GM12874 (cell line): ENCODE measurements at regions not wholly inside any gene's neighbourhood (a gene's known extent, or its start where the extent isn't known, plus 50 kb on each side); places are given as distances from the start of the nearest gene placed in this dataset.

Source experiments
- TF ChIP-seq, protein P1 (sequence below): IDR thresholded peaks from 2 replicates; pipeline ENCODE4 v1.5.1; 2011; ENCODE audit warnings: low read depth, mild to moderate bottlenecking, control low read depth, low read length, moderate library complexity; ENCODE audit not compliant: insufficient read depth

DNA sequence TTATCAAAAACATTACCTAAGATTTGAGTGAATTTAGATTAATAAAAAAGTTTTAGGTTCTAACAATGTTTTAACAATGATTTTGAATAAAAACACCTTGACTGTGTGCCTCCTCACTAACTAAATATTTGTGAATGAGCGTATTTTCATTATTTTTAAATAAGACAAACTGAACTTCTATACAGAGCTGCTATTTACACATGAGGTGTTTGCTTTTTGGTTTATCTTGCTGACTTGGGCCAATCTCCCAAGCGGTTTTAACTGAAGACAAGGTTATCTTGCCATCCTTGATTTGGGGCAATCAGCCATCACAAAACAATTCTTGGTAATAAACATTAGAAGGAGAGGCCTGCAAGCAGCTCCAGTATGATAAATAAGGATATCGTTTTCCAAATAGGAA, 108.2 kb upstream of the NRIP1 start:
- TF ChIP-seq, protein P1, sequence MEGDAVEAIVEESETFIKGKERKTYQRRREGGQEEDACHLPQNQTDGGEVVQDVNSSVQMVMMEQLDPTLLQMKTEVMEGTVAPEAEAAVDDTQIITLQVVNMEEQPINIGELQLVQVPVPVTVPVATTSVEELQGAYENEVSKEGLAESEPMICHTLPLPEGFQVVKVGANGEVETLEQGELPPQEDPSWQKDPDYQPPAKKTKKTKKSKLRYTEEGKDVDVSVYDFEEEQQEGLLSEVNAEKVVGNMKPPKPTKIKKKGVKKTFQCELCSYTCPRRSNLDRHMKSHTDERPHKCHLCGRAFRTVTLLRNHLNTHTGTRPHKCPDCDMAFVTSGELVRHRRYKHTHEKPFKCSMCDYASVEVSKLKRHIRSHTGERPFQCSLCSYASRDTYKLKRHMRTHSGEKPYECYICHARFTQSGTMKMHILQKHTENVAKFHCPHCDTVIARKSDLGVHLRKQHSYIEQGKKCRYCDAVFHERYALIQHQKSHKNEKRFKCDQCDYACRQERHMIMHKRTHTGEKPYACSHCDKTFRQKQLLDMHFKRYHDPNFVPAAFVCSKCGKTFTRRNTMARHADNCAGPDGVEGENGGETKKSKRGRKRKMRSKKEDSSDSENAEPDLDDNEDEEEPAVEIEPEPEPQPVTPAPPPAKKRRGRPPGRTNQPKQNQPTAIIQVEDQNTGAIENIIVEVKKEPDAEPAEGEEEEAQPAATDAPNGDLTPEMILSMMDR = no peak

DNA sequence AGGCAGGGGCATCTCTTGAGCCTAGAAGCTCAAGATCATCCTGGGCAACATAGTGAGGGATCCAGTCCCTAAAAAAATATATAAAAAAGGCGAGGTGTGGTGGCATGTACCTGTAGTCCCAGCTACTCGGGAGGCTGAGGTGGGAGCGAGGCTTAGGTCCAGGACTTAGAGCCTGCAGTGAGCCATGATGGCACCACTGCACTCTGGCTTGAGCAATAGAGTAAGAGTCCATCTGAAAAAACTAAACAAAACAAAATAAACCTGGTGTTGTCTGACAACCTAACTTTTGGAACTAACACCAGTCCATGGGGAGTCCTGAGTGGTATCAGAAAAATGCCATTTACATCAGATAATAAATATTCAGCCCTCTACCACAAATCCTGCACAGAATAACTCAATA, 110.1 kb upstream of the NRIP1 start:
- TF ChIP-seq, protein P1 = no peak

DNA sequence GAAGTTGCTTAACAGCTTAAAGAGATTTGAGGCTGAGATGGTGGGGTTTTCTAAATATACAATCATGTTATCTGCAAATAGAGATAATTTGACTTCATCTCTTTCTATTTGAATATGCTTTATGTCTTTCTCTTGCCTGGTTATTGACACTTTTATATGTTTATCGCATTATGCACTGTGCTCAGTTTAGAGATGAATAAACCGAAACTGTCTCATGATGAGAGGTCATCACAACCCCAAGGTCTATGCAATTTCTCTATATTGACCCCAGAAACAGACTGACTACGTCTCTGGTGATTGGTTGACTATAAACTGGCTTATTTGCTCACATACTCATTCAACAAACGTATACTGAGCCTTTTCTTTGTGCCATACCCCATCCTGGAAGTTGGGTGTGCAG, 117.9 kb upstream of the NRIP1 start:
- TF ChIP-seq, protein P1 = no peak

DNA sequence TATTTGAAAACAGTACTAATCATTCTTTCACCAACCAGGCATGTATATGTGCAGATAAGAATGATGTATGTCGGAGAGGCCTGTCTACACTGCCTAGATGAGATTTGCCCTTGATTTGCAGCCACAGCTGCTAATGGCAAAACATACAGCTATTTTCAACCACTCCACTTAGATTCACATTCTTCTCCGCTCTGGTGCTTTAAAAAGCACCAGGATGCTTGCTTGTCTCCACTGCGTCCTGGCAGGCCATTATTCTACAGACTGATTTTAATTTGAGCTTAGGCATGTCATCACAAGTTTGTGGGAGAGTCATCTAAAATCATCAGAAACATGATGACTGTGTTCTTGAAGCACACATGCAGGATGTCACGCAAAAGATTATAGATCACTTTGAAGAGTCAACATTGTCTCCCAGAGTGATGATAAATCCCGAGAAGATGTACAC, 119.0 kb upstream of the NRIP1 start:
- TF ChIP-seq, protein P1 = no peak

DNA sequence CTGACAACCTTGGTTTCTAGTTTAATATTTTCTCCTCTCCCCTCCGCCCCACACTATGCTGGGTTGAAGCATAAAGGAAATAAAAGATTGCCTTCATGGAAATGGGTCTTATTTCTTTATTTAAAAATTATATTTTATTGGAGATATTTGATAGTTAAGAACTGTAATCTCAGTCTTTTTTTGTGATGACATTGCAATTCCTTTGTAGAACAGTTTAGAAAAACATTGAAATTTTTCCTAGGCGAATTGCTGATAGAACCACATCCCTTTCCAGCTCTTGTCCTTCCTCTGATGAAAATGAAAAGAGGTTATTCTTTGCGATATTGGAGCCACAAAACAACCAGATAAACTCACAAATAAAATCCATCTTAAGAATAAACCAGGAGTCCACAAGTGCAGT, 125.6 kb upstream of the NRIP1 start:
- TF ChIP-seq, protein P1 = no peak

DNA sequence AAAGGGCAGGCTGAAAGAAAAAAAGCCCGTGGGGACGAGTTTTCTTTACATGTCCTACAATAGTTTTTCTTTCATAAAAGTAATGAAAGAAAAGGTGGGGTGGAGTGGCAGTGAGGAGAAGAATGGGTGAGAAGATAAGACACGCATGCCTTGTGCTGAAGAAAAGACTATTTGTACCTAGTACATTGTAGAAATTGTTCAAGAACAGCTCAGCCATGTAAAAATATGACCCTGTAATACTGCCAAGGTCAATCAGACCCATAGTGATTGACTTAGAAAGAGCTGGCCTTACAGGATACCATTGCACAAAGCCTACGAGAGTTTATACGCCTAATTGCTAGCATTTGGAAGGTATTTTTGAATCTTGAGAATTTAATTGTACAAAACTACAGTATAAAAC, 126.0 kb upstream of the NRIP1 start:
- TF ChIP-seq, protein P1 = no peak

DNA sequence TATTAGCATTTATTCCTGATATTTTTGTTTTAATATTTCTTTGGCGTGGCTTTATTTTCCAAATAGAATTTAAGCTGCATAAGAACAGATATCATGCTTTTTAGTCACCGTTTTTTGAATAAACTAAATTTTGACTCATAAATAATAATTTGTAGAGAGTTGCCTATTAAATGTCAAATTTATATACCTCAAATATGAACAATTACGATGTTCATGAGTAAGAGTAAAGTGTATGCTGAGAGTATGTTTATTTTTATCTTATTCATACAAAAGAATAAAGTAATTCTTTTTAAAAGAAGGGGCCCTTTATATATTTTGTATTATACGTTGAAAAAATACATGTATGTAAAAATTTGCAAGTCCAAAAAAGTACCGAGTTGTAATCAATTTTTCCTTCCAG, 126.5 kb upstream of the NRIP1 start:
- TF ChIP-seq, protein P1 = no peak

DNA sequence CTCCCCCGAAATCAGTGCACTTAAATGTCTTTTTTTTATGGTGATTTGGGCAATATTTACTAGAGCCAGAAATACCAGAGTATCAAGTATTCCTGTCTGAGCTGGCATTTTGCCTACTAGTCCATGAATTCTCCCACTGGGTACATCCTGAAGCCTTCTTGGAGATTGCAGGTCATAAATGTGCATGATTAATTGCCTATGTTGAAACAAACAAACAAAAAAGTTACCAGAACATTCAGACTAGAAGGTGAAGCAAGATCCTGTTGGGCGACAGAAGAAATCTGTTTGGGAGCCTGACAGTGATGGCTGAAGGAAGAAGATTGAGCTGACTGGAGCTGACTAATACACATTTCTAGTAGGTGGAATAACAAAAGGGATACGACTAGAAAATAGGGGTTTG, 127.4 kb upstream of the NRIP1 start:
- TF ChIP-seq, protein P1 = no peak
